ENCODE measurements at regions not wholly inside any gene's neighbourhood (a gene's known extent, or its start where the extent isn't known, plus 50 kb on each side); places are given as distances from the start of the nearest gene placed in this dataset.

- DNase-seq (ENCODE audit: low read depth in 4 of 4, low spot score in 2 of 4): no peak
Observed at GRCh38 chr2:147520817-147521216, 324.0 kb upstream of the ACVR2A start.

GRCh38 chr2:147519178-147519577 lies 325.7 kb upstream of the ACVR2A start:
- DNase-seq (ENCODE audit: low read depth in 4 of 4, low spot score in 2 of 4): no peak

- no peak for DNase-seq (ENCODE audit: low read depth in 4 of 4, low spot score in 2 of 4)
Observed at GRCh38 chr2:147515213-147515612, 329.6 kb upstream of the ACVR2A start.

DNA sequence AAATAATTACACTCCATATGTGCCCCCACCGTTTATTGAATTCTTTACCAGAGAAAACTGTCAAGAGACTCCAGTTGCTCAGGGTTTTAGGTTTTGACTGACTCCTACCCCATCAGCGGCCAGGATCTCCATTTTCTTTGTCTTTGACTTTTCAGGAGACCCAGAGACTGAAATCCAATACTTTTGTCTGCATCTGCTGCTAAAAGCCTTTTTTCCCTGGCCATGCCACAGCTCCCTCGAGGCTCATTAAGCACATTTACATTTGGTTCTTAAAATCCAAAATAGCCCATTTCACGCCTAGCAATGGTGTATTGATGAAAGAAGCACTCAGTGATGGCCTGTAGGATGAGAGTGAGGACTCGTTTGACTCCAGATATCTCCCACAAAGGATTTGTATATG lies 332.6 kb upstream of the ACVR2A start:
- DNase-seq (ENCODE audit: low read depth in 4 of 4, low spot score in 2 of 4): no peak

- peak in 2 of 4 donors; percentile 28 to 37 for DNase-seq (ENCODE audit: low read depth in 4 of 4, low spot score in 2 of 4)
Observed at GRCh38 chr2:147511491-147511948, 333.3 kb upstream of the ACVR2A start.

DNA sequence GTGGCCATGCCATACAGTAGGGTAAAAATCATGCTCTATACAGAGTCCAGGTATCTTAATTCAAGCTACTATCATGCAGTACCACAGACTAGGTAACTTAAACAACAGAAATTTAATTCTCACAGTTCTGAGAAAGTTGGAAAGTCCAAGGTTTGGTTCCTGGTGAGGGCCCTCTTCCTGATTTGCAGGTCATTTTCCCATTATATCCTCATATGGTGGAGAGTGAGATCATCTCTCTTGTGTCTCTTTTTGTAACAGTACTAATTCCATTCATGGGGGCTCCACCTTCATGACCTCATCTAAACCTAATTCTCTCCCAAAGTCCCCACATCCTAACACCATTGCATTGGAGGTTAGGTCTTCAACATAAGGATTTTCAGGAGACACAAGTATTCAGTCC lies 335.0 kb upstream of the ACVR2A start:
- no peak for DNase-seq (ENCODE audit: low read depth in 4 of 4, low spot score in 2 of 4)

- DNase-seq (ENCODE audit: low read depth in 4 of 4, low spot score in 2 of 4): no peak
Observed at GRCh38 chr2:147506889-147507288, 337.9 kb upstream of the ACVR2A start.

DNA sequence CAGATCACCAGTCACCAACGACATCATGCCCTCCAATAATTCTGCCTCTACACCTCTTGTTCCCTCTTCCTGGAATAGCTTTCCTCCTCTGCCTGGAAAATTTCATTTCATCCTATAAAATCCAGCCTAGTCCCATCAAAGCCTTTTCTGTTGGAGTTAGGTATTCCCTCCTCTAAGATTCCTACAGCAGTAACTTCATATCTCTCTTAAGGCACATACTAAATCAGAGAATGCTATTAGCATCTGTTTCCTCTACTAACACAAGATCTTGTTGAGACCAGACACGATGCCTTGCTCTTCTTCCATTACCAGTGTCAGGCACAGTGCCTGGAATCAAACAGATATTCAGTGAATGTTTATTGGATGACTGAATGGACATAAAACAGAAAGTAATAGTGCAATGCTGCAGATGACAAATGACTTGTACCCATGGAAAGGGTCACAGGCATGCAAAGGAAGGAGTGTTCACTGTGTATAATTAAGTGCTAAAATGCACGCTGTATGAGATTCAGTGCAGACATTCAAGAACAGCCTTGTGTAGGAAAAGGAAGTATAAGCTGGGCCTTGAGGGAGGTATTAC lies 342.0 kb upstream of the ACVR2A start:
- no peak for DNase-seq (ENCODE audit: low read depth in 4 of 4, low spot score in 2 of 4)

DNA sequence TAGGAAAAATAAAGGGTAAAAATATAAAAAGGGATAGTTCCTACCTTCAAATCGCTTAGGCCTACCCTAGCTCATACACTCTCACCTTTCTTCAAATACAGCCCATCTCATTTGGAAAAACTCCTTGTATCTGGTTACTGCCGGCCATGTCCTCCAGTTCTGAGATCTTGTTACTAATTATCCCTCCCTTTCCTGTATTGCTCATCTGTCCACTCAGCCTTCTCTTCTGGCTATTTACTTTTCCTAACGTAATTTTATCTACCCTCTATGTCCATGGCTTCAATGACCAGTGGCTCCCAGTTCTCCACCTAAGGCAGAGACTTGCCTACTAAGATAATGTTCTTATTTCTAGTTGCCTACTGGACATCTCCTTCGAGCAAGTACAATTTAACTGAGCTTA lies 342.9 kb upstream of the ACVR2A start:
- no peak for DNase-seq (ENCODE audit: low read depth in 4 of 4, low spot score in 2 of 4)

DNA sequence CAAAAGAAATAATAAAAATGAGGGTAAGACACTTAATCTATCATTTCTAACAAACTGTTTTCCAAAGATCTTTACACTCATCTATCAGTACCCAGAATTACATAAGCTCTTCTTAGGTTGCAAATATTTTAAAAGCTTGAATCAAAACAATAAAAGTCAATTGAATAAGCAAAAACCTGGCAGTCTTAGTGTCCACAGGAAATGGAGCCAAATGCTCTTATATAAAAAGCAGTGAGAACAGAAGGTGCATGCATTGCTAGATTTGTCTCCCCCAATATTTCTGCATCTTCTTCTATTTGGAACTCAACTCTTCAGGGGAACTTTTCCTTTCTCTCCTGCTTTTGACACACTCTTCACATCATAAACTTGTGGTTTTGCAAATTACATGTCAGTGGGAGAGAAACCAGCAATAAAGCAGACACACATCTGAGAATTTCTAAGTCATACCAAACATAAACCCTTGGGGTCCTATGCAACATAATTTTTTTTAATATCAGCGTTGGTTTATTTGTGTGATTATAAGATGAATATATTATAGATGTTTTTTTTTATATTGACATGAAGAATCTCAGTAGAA lies 343.9 kb upstream of the ACVR2A start:
- no peak for DNase-seq (ENCODE audit: low read depth in 4 of 4, low spot score in 2 of 4)

GRCh38 chr2:147500229-147500628 lies 344.6 kb upstream of the ACVR2A start:
- DNase-seq (ENCODE audit: low read depth in 4 of 4, low spot score in 2 of 4): no peak

- DNase-seq (ENCODE audit: low read depth in 4 of 4, low spot score in 2 of 4): no peak
Observed at GRCh38 chr2:147499785-147500184, 345.0 kb upstream of the ACVR2A start.

GRCh38 chr2:147495734-147496133 lies 349.1 kb upstream of the ACVR2A start:
- DNase-seq (ENCODE audit: low read depth in 4 of 4, low spot score in 2 of 4): no peak

DNA sequence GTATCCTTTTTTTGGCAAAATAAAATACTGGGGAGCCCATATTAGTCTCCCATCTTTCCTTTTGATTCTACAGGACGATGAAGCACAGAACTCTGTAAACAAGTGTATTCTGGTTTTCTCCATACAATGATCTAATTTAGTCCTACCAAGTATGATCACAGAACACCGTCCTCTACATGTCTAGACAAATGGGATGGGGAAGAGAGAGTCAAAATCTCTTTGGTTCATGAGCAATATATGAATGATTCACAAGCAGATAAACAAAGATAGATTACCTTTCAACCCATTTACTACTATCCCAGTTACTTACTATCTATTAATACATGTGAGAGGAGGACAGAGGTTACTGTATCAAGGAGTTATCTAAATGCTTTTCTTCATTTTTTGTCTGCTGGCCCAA lies 352.4 kb upstream of the ACVR2A start:
- no peak for DNase-seq (ENCODE audit: low read depth in 4 of 4, low spot score in 2 of 4)

DNA sequence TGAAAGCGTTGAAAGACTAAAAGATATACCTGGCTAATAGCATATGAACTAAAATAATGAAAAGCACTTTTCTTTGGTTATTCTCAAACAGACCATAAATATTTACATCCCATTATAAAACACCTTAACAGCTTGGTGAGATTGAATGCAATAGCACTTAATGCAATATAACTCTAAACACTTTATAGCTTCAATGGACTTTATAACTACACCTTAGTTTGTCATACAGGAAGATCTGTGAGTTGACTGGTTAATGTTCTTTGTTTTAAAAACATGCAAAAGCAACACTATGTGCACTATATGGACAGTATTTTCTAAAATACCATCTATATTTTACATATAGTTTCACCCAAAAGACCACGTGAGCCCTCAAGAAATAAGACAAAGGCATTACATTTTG lies 353.3 kb upstream of the ACVR2A start:
- DNase-seq (ENCODE audit: low read depth in 4 of 4, low spot score in 2 of 4): no peak

- DNase-seq (ENCODE audit: low read depth in 4 of 4, low spot score in 2 of 4): no peak
Observed at GRCh38 chr2:147490401-147491261, 354.2 kb upstream of the ACVR2A start.

DNA sequence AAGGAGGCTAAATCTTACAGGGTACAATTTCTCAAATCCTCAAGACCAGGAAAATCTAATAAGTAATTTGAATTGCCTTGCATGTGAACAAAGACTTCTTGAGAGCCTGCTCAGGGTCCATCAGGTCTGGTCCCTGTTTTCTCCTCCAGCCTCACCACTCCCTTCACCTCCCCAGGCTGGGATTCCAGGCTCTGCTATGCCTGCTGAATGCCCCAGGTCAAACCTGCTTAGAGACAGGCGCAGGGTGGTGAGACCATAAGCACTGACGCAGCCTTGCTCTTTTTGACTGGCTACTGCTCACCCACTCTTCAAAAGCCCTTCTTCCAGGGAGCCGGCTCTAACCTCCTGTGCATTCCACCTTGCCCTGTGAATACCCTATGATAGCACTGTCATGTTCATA lies 356.4 kb upstream of the ACVR2A start:
- DNase-seq (ENCODE audit: low read depth in 4 of 4, low spot score in 2 of 4): no peak

GRCh38 chr2:147487978-147488289 lies 356.9 kb upstream of the ACVR2A start:
- DNase-seq (ENCODE audit: low read depth in 4 of 4, low spot score in 2 of 4): no peak

DNA sequence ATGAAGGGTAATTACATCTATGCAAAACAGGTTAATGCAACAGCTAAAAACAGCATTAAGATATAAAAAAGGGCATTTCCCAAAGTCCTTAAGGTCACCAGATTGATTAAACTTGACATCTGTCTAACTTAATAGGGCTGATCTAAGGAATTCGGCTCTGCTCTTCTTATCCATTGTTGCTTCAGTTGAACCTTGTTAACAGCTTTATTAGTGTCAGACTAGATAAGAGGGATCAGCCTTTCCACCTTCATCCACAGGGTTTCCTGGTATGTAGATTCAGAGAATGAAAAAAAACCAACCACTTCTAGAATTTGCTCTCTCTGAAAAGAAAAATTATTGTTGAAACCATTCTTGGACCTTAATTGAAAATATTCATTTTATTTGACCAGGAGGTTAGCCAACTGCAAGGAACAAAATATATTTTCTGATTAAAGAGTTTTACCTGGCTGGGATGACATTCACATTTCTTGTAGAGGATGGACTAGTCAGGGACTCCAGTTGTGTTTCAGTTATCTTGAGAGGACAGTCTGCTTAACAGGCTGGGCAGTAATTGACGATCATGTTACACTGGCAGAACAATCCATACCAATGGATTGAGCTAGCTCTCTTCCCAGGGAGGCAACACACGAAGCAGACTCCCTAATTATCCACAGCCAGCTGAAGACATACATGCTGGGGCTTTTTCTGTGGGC lies 357.4 kb upstream of the ACVR2A start:
- DNase-seq (ENCODE audit: low read depth in 4 of 4, low spot score in 2 of 4): no peak

DNA sequence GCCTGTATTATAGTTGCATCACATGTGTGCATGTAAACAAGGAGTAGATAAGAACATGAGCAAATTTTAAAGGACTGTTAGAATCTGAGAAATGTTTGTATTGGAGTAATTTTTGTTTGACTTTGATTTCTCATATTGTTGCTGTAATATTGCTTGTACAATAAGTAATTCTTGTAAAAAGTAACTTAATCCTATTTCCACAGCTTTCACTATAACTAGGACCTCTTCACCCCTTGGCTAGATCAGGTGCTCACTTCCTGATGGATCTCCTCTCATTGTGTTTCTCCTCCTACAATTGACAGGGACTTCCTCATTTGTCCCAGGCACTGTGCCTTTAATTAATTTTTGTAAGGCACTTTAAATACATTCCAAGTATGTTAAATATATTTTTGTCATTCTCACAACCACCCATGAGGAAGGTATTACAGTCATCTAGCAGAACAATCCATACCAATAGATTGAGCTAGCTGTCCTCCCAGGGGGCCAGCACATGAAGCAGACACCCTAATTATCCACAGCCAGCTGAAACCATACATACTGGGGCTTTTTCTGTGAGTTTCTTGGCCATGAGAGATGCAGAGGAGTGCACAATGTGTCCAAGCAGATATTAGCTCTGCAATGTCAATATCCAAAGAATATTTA lies 359.5 kb upstream of the ACVR2A start:
- DNase-seq (ENCODE audit: low read depth in 4 of 4, low spot score in 2 of 4): no peak

- DNase-seq (ENCODE audit: low read depth in 4 of 4, low spot score in 2 of 4): no peak
Observed at GRCh38 chr2:147483911-147484310, 360.9 kb upstream of the ACVR2A start.

All from left renal cortex interstitium (tissue), 4 donors.